Endodermal cell (in vitro differentiated cells): ENCODE measurements at regions not wholly inside any gene's neighbourhood (a gene's known extent, or its start where the extent isn't known, plus 50 kb on each side); places are given as distances from the start of the nearest gene placed in this dataset.

Source experiments
- DNase-seq: peaks from one replicate; pipeline ENCODE4 v3.0.0-alpha.2; 2017
- H3K27ac ChIP-seq: 2 replicates; pipeline ENCODE4 v1.5.1; 2013; ENCODE audit warnings: mild to moderate bottlenecking, low read depth, low read length, moderate library complexity
- H3K27me3 ChIP-seq: 2 replicates; pipeline ENCODE4 v1.6.1; 2013; ENCODE audit warnings: mild to moderate bottlenecking, low read length, moderate library complexity; ENCODE audit not compliant: insufficient read depth, control insufficient read depth, poor library complexity, severe bottlenecking
- H3K36me3 ChIP-seq: 2 replicates; pipeline ENCODE4 v1.7.0; 2013; ENCODE audit warnings: mild to moderate bottlenecking, low read length, moderate library complexity; ENCODE audit not compliant: control insufficient read depth, insufficient read depth
- H3K4me1 ChIP-seq: one replicate; pipeline ENCODE4 v1.7.0; 2013; ENCODE audit warnings: low read length; ENCODE audit not compliant: control insufficient read depth, insufficient read depth
- H3K4me3 ChIP-seq: 2 replicates; pipeline ENCODE4 v1.5.1; 2013; ENCODE audit warnings: mild to moderate bottlenecking, low read length, moderate library complexity
- H3K9ac ChIP-seq: 2 replicates; pipeline ENCODE4 v1.6.1; 2013; ENCODE audit warnings: mild to moderate bottlenecking, low read length, moderate library complexity; ENCODE audit not compliant: poor library complexity, severe bottlenecking; ENCODE audit errors: extremely low read depth
- H3K9me3 ChIP-seq: 2 replicates; pipeline ENCODE4 v1.6.1; 2013; ENCODE audit warnings: mild to moderate bottlenecking, low read length, moderate library complexity; ENCODE audit not compliant: control insufficient read depth
- H3K27ac Mint-ChIP-seq: 2 replicates; pipeline ENCODE4 v1.8.0; 2020; ENCODE audit warnings: mixed read lengths
- H3K27me3 Mint-ChIP-seq: 2 replicates; pipeline ENCODE4 v1.8.0; 2021; ENCODE audit warnings: mild to moderate bottlenecking, mixed read lengths; ENCODE audit not compliant: insufficient read depth
- H3K36me3 Mint-ChIP-seq: 2 replicates; pipeline ENCODE4 v1.8.0; 2020; ENCODE audit warnings: low read depth, mixed read lengths
- H3K4me1 Mint-ChIP-seq: 2 replicates; pipeline ENCODE4 v1.8.0; 2020; ENCODE audit warnings: mixed read lengths
- H3K4me3 Mint-ChIP-seq: 2 replicates; pipeline ENCODE4 v1.8.0; 2020; ENCODE audit warnings: mild to moderate bottlenecking, moderate library complexity, mixed read lengths
- H3K9me3 Mint-ChIP-seq: 2 replicates; pipeline ENCODE4 v1.8.0; 2020; ENCODE audit warnings: mild to moderate bottlenecking, mixed read lengths
- CTCF ChIP-seq: fragments of 200-600 bp; sonication (generic); conservative IDR thresholded peaks from 2 replicates; pipeline ENCODE4 v1.5.0; 2021; ENCODE audit warnings: antibody characterized with exemption, mild to moderate bottlenecking
- WGBS, 2 experiments: methylation state at CpG; one replicate each; pipeline versions ENCODE4 v1.1.5 to v1.1.7; 2013; ENCODE audit warnings: missing lambda C conversion rate in 2 of 2, mixed read lengths in 1 of 2; ENCODE audit not compliant: insufficient coverage in 1 of 2, insufficient read length in 1 of 2; 5-methylcytosine and 5-hydroxymethylcytosine counted together

GRCh38 chr2:18156002-18156401, 277.5 kb downstream of the KCNS3 start:
- no peaks in the 10 kb centered on the region for H3K9me3 ChIP-seq
- 57 to 72% methylated on average over 1 to 2 of the region's 2 CpGs for WGBS, 2 experiments
- no peak for TF ChIP-seq CTCF
- H3K27ac ChIP-seq = no peak overlapping the region
- H3K27me3 Mint-ChIP-seq = peaks cover 34% of the 10 kb centered on the region
- H3K27me3 ChIP-seq = peaks cover 42% of the 10 kb centered on the region
- no peak overlapping the region for H3K27ac Mint-ChIP-seq
- no peak for DNase-seq
- H3K4me1 ChIP-seq = no peaks in the 10 kb centered on the region
- no peak overlapping the region for H3K9ac ChIP-seq
- H3K36me3 Mint-ChIP-seq = no peaks in the 10 kb centered on the region
- no peak overlapping the region for H3K4me3 ChIP-seq
- H3K4me1 Mint-ChIP-seq = no peaks in the 10 kb centered on the region
- no peaks in the 10 kb centered on the region for H3K36me3 ChIP-seq
- no peak overlapping the region for H3K4me3 Mint-ChIP-seq
- H3K9me3 Mint-ChIP-seq = no peaks in the 10 kb centered on the region

- no peak overlapping the region for H3K27ac ChIP-seq
- peaks cover 43% of the 10 kb centered on the region for H3K27me3 Mint-ChIP-seq
- H3K9me3 Mint-ChIP-seq = no peaks in the 10 kb centered on the region
- no peak overlapping the region for H3K4me3 ChIP-seq
- H3K27ac Mint-ChIP-seq = no peak overlapping the region
- H3K4me3 Mint-ChIP-seq = no peak overlapping the region
- H3K4me1 Mint-ChIP-seq = no peaks in the 10 kb centered on the region
- no peak for DNase-seq
- no peaks in the 10 kb centered on the region for H3K36me3 ChIP-seq
- peaks cover 54% of the 10 kb centered on the region for H3K27me3 ChIP-seq
- no peaks in the 10 kb centered on the region for H3K9me3 ChIP-seq
- no peaks in the 10 kb centered on the region for H3K4me1 ChIP-seq
- no peaks in the 10 kb centered on the region for H3K36me3 Mint-ChIP-seq
- TF ChIP-seq CTCF = peak; percentile 34
- no peak overlapping the region for H3K9ac ChIP-seq
Observed at GRCh38 chr2:18154812-18155211, 276.3 kb downstream of the KCNS3 start.

GRCh38 chr2:18154259-18154658, 275.8 kb downstream of the KCNS3 start:
- H3K4me1 Mint-ChIP-seq = no peaks in the 10 kb centered on the region
- Histone ChIP-seq H3K4me1 (no peaks in the 10 kb centered on the region), H3K27ac (no peak overlapping the region), H3K4me3 (no peak overlapping the region), H3K36me3 (no peaks in the 10 kb centered on the region), H3K9me3 (no peaks in the 10 kb centered on the region), H3K27me3 (peaks cover 54% of the 10 kb centered on the region), H3K9ac (no peak overlapping the region)
- H3K4me3 Mint-ChIP-seq = no peak overlapping the region
- H3K27me3 Mint-ChIP-seq = peaks cover 44% of the 10 kb centered on the region
- TF ChIP-seq CTCF = no peak
- 96 to 100% methylated on average over 3 of the region's 3 CpGs for WGBS, 2 experiments
- no peaks in the 10 kb centered on the region for H3K9me3 Mint-ChIP-seq
- DNase-seq = no peak
- H3K36me3 Mint-ChIP-seq = no peaks in the 10 kb centered on the region
- no peak overlapping the region for H3K27ac Mint-ChIP-seq
